Body of pancreas (tissue), 4 donors: ENCODE measurements at regions not wholly inside any gene's neighbourhood (a gene's known extent, or its start where the extent isn't known, plus 50 kb on each side); places are given as distances from the start of the nearest gene placed in this dataset.

Source experiments
- ATAC-seq: fragments of 150-250 bp; one replicate; pipeline ENCODE4 v1.9.1; 2016
- DNase-seq, 4 donors: peaks; one replicate each; pipeline ENCODE4 v3.0.0-alpha.2; 2019
- H3K27ac ChIP-seq, 4 donors: fragments of 200-600 bp; sonication (generic); 1 replicate in 3 of 4; 2 replicates in 1 of 4; pipeline versions ENCODE4 v1.5.1 to v1.6.1; 2016 to 2019; ENCODE audit warnings: mild to moderate bottlenecking in 1 of 4, mixed read lengths in 1 of 4, moderate library complexity in 1 of 4
- H3K27me3 ChIP-seq, 2 donors: fragments of 200-600 bp; sonication (generic); one replicate each; pipeline ENCODE4 v1.6.0; 2016; ENCODE audit warnings: mild to moderate bottlenecking in 1 of 2
- H3K36me3 ChIP-seq, 2 donors: fragments of 200-600 bp; sonication (generic); replicated peaks in 1 of 2; 2 replicates each; pipeline ENCODE4 v1.5.1; 2016; ENCODE audit warnings: low read depth in 2 of 2; ENCODE audit not compliant: insufficient read depth in 1 of 2
- H3K4me1 ChIP-seq: fragments of 200-600 bp; sonication (generic); one replicate; pipeline ENCODE4 v1.6.0; 2016
- H3K4me3 ChIP-seq, 2 donors: fragments of 200-600 bp; sonication (generic); 1 replicate in 1 of 2; 2 replicates in 1 of 2; pipeline ENCODE4 v1.5.1; 2016 to 2019
- H3K9me3 ChIP-seq, 3 donors: fragments of 200-600 bp; sonication (generic); 1 replicate in 2 of 3; 2 replicates in 1 of 3; pipeline ENCODE4 v1.5.1; 2016
- POLR2A ChIP-seq, 3 donors: fragments of 450-650 bp; IDR thresholded peaks; one replicate each; pipeline ENCODE4 v1.6.1; 2016; ENCODE audit warnings: antibody characterized with exemption in 3 of 3, mild to moderate bottlenecking in 2 of 3
- WGBS, 2 donors: methylation state at CpG; one replicate each; pipeline ENCODE4 v1.1.5; 2017; 5-methylcytosine and 5-hydroxymethylcytosine counted together
- intact Hi-C: fragments of 100-400 bp; cut with DNase I; formaldehyde crosslinking; loops from one replicate; pipeline ENCODE4 v1.15.1; 2023
- TF ChIP-seq, protein P1 (sequence below), 7 experiments: fragments of 450-650 bp in 4 of 7; fragments of 200-600 bp in 3 of 7; sonication (generic) in 3 of 7; IDR thresholded peaks; one replicate each; pipeline ENCODE4 v1.5.1; 2016 to 2019; ENCODE audit warnings: antibody characterized with exemption in 7 of 7

GRCh38 chr18:46297124-46297523 is 192.9 kb downstream of the HAUS1 start:
- H3K4me1 ChIP-seq: no peaks in the 10 kb centered on the region
- no peaks in the 10 kb centered on the region for H3K36me3 ChIP-seq
- ATAC-seq: no peak
- H3K27me3 ChIP-seq: no peaks in the 10 kb centered on the region
- DNase-seq: no peak
- no peaks in the 10 kb centered on the region for H3K9me3 ChIP-seq
- no peak overlapping the region for H3K27ac ChIP-seq
- TF ChIP-seq POLR2A (IDR thresholded peaks at IDR 0.05): no peak
- intact Hi-C loops: no loop called here
- H3K4me3 ChIP-seq: no peak overlapping the region
- WGBS, 2 donors: 57 to 63% methylated on average over 1 of the region's 1 CpG

DNA sequence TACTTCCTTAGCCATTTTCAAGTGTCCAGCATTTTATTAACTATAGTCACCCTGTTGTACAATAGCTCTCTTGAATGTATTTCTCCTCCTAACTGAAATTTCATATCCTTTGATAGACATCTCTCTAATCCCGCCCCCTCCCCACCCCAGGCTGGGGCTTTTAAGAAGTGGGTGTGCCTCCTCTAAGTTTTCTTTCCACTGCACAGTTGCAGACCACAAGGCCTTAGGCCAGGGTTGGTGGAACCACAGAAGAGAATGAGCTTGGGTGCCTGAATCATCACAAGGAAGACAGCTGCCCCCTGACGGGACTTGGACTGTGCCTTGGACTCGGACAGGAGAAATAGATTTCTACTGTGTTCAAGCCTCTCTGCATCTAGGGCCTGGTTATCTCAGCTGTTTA is 193.4 kb downstream of the HAUS1 start:
- DNase-seq (no peak), ATAC-seq (no peak)
- 90 to 94% methylated on average over 2 to 3 of the region's 3 CpGs for WGBS, 2 donors
- no peak for TF ChIP-seq POLR2A (IDR thresholded peaks at IDR 0.05)
- TF ChIP-seq, protein P1, sequence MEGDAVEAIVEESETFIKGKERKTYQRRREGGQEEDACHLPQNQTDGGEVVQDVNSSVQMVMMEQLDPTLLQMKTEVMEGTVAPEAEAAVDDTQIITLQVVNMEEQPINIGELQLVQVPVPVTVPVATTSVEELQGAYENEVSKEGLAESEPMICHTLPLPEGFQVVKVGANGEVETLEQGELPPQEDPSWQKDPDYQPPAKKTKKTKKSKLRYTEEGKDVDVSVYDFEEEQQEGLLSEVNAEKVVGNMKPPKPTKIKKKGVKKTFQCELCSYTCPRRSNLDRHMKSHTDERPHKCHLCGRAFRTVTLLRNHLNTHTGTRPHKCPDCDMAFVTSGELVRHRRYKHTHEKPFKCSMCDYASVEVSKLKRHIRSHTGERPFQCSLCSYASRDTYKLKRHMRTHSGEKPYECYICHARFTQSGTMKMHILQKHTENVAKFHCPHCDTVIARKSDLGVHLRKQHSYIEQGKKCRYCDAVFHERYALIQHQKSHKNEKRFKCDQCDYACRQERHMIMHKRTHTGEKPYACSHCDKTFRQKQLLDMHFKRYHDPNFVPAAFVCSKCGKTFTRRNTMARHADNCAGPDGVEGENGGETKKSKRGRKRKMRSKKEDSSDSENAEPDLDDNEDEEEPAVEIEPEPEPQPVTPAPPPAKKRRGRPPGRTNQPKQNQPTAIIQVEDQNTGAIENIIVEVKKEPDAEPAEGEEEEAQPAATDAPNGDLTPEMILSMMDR (IDR thresholded peaks at IDR 0.05): no peak
- intact Hi-C loops: no loop called here
- H3K27ac ChIP-seq: no peak overlapping the region
- H3K4me3 ChIP-seq: no peak overlapping the region
- H3K36me3 ChIP-seq: no peaks in the 10 kb centered on the region
- H3K27me3 ChIP-seq: no peaks in the 10 kb centered on the region
- H3K9me3 ChIP-seq: no peaks in the 10 kb centered on the region
- H3K4me1 ChIP-seq: no peaks in the 10 kb centered on the region

GRCh38 chr18:46298511-46298910 is 194.3 kb downstream of the HAUS1 start:
- H3K27ac ChIP-seq: no peak overlapping the region
- no peaks in the 10 kb centered on the region for H3K4me1 ChIP-seq
- no peak overlapping the region for H3K4me3 ChIP-seq
- ATAC-seq (no peak), DNase-seq (no peak)
- intact Hi-C loops: no loop called here
- TF ChIP-seq, protein P1 (IDR thresholded peaks at IDR 0.05): no peak
- TF ChIP-seq POLR2A (IDR thresholded peaks at IDR 0.05): no peak
- no peaks in the 10 kb centered on the region for H3K9me3 ChIP-seq
- WGBS, 2 donors: 83 to 88% methylated on average over 4 to 6 of the region's 6 CpGs
- H3K36me3 ChIP-seq: no peaks in the 10 kb centered on the region
- H3K27me3 ChIP-seq: no peaks in the 10 kb centered on the region

- intact Hi-C loops: no loop called here
- Histone ChIP-seq H3K27me3 (no peaks in the 10 kb centered on the region), H3K9me3 (no peaks in the 10 kb centered on the region), H3K4me1 (no peaks in the 10 kb centered on the region), H3K27ac (no peak overlapping the region), H3K4me3 (no peak overlapping the region), H3K36me3 (no peaks in the 10 kb centered on the region)
- WGBS, 2 donors: 68 to 74% methylated on average over 7 of the region's 7 CpGs
- DNase-seq: no peak
- no peak for ATAC-seq
- no peak for TF ChIP-seq POLR2A (IDR thresholded peaks at IDR 0.05)
- TF ChIP-seq, protein P1 (IDR thresholded peaks at IDR 0.05): no peak
Observed at GRCh38 chr18:46299465-46300008, 195.4 kb downstream of the HAUS1 start.

GRCh38 chr18:46301081-46301480 is 196.9 kb downstream of the HAUS1 start:
- Histone ChIP-seq H3K27ac (no peak overlapping the region), H3K4me1 (no peaks in the 10 kb centered on the region), H3K9me3 (no peaks in the 10 kb centered on the region), H3K27me3 (no peaks in the 10 kb centered on the region), H3K36me3 (no peaks in the 10 kb centered on the region), H3K4me3 (no peak overlapping the region)
- TF ChIP-seq POLR2A (IDR thresholded peaks at IDR 0.05): no peak
- TF ChIP-seq, protein P1 (IDR thresholded peaks at IDR 0.05): no peak
- intact Hi-C loops: no loop called here
- 61 to 67% methylated on average over 6 of the region's 6 CpGs for WGBS, 2 donors
- no peak for ATAC-seq
- no peak for DNase-seq
